ENCODE measurements at regions not wholly inside any gene's neighbourhood (a gene's known extent, or its start where the extent isn't known, plus 50 kb on each side); places are given as distances from the start of the nearest gene placed in this dataset.
"Not testable (repeated sequence)": the region's sequence is repeated elsewhere in the genome, so short reads cannot be mapped to it uniquely, and the experiment has no call there.

GRCh38 chr13:87537951-87538350 is 133.2 kb upstream of the SLITRK5 start:
- Histone ChIP-seq H3K36me3 (no peaks in the 10 kb centered on the region), H3K9me3 (no peaks in the 10 kb centered on the region), H3K27me3 (no peaks in the 10 kb centered on the region), H3K4me3 (no peak overlapping the region), H3K4me1 (no peaks in the 10 kb centered on the region), H3K27ac (no peak overlapping the region)
- DNase-seq, result no peak
- no peak for TF ChIP-seq CTCF (IDR thresholded peaks at IDR 0.05)
- TF ChIP-seq POLR2A (IDR thresholded peaks at IDR 0.05), result no peak

GRCh38 chr13:87538366-87539052 is 132.7 kb upstream of the SLITRK5 start:
- no peaks in the 10 kb centered on the region for H3K36me3 ChIP-seq
- no peak for DNase-seq
- no peaks in the 10 kb centered on the region for H3K4me1 ChIP-seq
- no peak overlapping the region for H3K27ac ChIP-seq
- H3K9me3 ChIP-seq, result no peaks in the 10 kb centered on the region
- no peak for TF ChIP-seq CTCF (IDR thresholded peaks at IDR 0.05)
- no peak for TF ChIP-seq POLR2A (IDR thresholded peaks at IDR 0.05)
- H3K27me3 ChIP-seq, result no peaks in the 10 kb centered on the region
- H3K4me3 ChIP-seq, result no peak overlapping the region

GRCh38 chr13:87553142-87553541 is 118.0 kb upstream of the SLITRK5 start:
- H3K9me3 ChIP-seq, result no peaks in the 10 kb centered on the region
- DNase-seq, result no peak
- TF ChIP-seq POLR2A (IDR thresholded peaks at IDR 0.05) (no peak), CTCF (IDR thresholded peaks at IDR 0.05) (no peak)
- H3K4me3 ChIP-seq, result no peak overlapping the region
- H3K36me3 ChIP-seq, result no peaks in the 10 kb centered on the region
- H3K27ac ChIP-seq, result no peak overlapping the region
- no peaks in the 10 kb centered on the region for H3K27me3 ChIP-seq
- no peaks in the 10 kb centered on the region for H3K4me1 ChIP-seq

GRCh38 chr13:87554045-87554444 is 117.1 kb upstream of the SLITRK5 start:
- H3K36me3 ChIP-seq, result no peaks in the 10 kb centered on the region
- H3K9me3 ChIP-seq, result no peaks in the 10 kb centered on the region
- H3K4me3 ChIP-seq, result no peak overlapping the region
- H3K27ac ChIP-seq, result no peak overlapping the region
- no peak for DNase-seq
- TF ChIP-seq CTCF (IDR thresholded peaks at IDR 0.05), result no peak
- no peak for TF ChIP-seq POLR2A (IDR thresholded peaks at IDR 0.05)
- H3K27me3 ChIP-seq, result no peaks in the 10 kb centered on the region
- no peaks in the 10 kb centered on the region for H3K4me1 ChIP-seq

- no peak overlapping the region for H3K27ac ChIP-seq
- no peaks in the 10 kb centered on the region for H3K4me1 ChIP-seq
- DNase-seq, result no peak
- TF ChIP-seq CTCF (IDR thresholded peaks at IDR 0.05) (no peak), POLR2A (IDR thresholded peaks at IDR 0.05) (no peak)
- H3K4me3 ChIP-seq, result no peak overlapping the region
- H3K36me3 ChIP-seq, result no peaks in the 10 kb centered on the region
- H3K9me3 ChIP-seq, result no peaks in the 10 kb centered on the region
- H3K27me3 ChIP-seq, result no peaks in the 10 kb centered on the region
Observed at GRCh38 chr13:87557788-87558187, 113.4 kb upstream of the SLITRK5 start.

GRCh38 chr13:87561580-87561979 is 109.6 kb upstream of the SLITRK5 start:
- H3K4me3 ChIP-seq, DNase-seq, H3K27ac ChIP-seq, H3K4me1 ChIP-seq, H3K27me3 ChIP-seq, H3K36me3 ChIP-seq, H3K9me3 ChIP-seq: not testable (repeated sequence)
